ENCODE measurements at regions not wholly inside any gene's neighbourhood (a gene's known extent, or its start where the extent isn't known, plus 50 kb on each side); places are given as distances from the start of the nearest gene placed in this dataset.

DNA sequence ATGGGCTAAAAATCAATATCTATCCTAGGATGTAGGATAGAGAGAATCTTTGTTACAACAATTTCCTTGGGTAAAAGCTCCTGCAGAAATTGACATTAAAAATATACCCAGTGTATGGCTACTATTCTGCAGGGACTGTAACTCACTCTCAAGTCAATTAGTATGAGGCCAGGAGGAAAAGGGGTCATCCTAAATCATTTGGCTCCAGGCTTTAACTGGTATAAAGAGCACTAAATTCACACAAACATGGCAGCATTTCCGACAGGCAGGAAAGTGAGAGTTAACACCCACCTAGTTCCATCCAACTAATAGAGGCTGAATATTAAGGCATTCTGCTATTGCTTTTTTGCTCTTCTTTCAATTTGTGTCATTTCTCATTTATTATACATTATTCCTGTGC is 218.6 kb upstream of the C1orf87 start:
- TF ChIP-seq, protein P1, sequence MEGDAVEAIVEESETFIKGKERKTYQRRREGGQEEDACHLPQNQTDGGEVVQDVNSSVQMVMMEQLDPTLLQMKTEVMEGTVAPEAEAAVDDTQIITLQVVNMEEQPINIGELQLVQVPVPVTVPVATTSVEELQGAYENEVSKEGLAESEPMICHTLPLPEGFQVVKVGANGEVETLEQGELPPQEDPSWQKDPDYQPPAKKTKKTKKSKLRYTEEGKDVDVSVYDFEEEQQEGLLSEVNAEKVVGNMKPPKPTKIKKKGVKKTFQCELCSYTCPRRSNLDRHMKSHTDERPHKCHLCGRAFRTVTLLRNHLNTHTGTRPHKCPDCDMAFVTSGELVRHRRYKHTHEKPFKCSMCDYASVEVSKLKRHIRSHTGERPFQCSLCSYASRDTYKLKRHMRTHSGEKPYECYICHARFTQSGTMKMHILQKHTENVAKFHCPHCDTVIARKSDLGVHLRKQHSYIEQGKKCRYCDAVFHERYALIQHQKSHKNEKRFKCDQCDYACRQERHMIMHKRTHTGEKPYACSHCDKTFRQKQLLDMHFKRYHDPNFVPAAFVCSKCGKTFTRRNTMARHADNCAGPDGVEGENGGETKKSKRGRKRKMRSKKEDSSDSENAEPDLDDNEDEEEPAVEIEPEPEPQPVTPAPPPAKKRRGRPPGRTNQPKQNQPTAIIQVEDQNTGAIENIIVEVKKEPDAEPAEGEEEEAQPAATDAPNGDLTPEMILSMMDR (IDR thresholded peaks at IDR 0.05 in 2 of 3, conservative IDR thresholded peaks at IDR 0.05 in 1 of 3; ENCODE audit: borderline replicate concordance in 1 of 3, insufficient read depth in 1 of 3, low read depth in 2 of 3, low read length in 2 of 3), result no peak
- no peak for TF ChIP-seq EZH2phosphoT487 (IDR thresholded peaks at IDR 0.05; ENCODE audit: borderline replicate concordance)
- no peak for TF ChIP-seq ZBTB33 (IDR thresholded peaks at IDR 0.05; ENCODE audit: extremely low read depth, insufficient replicate concordance, low read length)
- no peak for TF ChIP-seq EZH2 (IDR thresholded peaks at IDR 0.05)
- no peak for TF ChIP-seq POLR2A (IDR thresholded peaks at IDR 0.05; ENCODE audit: borderline replicate concordance, extremely low read depth, insufficient read depth, insufficient read length)
- no peak for TF ChIP-seq ZFX (IDR thresholded peaks at IDR 0.05)
- TF ChIP-seq, protein P2, sequence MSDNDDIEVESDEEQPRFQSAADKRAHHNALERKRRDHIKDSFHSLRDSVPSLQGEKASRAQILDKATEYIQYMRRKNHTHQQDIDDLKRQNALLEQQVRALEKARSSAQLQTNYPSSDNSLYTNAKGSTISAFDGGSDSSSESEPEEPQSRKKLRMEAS (IDR thresholded peaks at IDR 0.05), result no peak

Measured in HCT116 (cell line).